HepG2 (cell line): ENCODE measurements at regions not wholly inside any gene's neighbourhood (a gene's known extent, or its start where the extent isn't known, plus 50 kb on each side); places are given as distances from the start of the nearest gene placed in this dataset.

Experiments used
- ATAC-seq: fragments of 200-7000 bp; cut with Tn5 transposase; 3 replicates; pipeline ENCODE4 v1.9.1; 2020; ENCODE audit warnings: mild to moderate bottlenecking, moderate library complexity
- BruUV-seq: library from RNA; stranded (reverse); fragments of 400-500 nt; replicated peaks from 2 replicates; lab custom pipeline; 2021; lab: Mats Ljungman, UMichigan
- CTCF ChIA-PET: fragments of 300-600 bp; formaldehyde crosslinking; extraction: SDS; loops from one replicate; lab custom pipeline; 2021; ENCODE audit warnings: low total read pairs, inconsistent platforms, low intra/inter-chr PET ratio; lab: Yijun Ruan, JAX
- POLR2A ChIA-PET: fragments of 350-600 bp; sonication (Branson Sonifier 250); formaldehyde crosslinking; loops from one replicate; lab custom pipeline; 2020; ENCODE audit warnings: antibody characterized with exemption, inconsistent platforms; lab: Yijun Ruan, JAX
- DNase-seq: peaks from one replicate; pipeline ENCODE4 v3.0.0-alpha.2; 2015; ENCODE audit warnings: low spot score
- FAIRE-seq: peaks from 3 replicates; lab custom pipeline; 2011; peaks lifted over from hg19 to GRCh38; lab: Jason Lieb, UNC
- H2AFZ ChIP-seq: one replicate; pipeline ENCODE4 v1.6.1; 2011; ENCODE audit warnings: low read length, inconsistent platforms
- H3K27ac ChIP-seq: fragments of 300-600 bp; 3 replicates; pipeline ENCODE4 v1.8.0; 2011; ENCODE audit warnings: mixed run types, mild to moderate bottlenecking, mixed read lengths, low read length, inconsistent platforms; ENCODE audit not compliant: insufficient read depth; ENCODE audit errors: extremely low read length
- H3K27me3 ChIP-seq, 2 experiments: fragments of 200-600 bp in 1 of 2; 2 replicates in 1 of 2; 3 replicates in 1 of 2; pipeline versions ENCODE4 v1.6.0 to v1.8.0; 2011; ENCODE audit warnings: low read length in 2 of 2, mild to moderate bottlenecking in 2 of 2, moderate library complexity in 2 of 2, inconsistent platforms in 1 of 2; ENCODE audit not compliant: insufficient read depth in 2 of 2, control insufficient read depth in 1 of 2
- H3K36me3 ChIP-seq, 2 experiments: fragments of 200-600 bp in 1 of 2; replicated peaks in 1 of 2; 2 replicates in 1 of 2; 3 replicates in 1 of 2; pipeline versions ENCODE4 v1.5.1 to v1.8.0; 2011; ENCODE audit warnings: low read length in 2 of 2, inconsistent platforms in 1 of 2; ENCODE audit not compliant: insufficient read depth in 2 of 2, control insufficient read depth in 1 of 2
- H3K4me1 ChIP-seq: 2 replicates; pipeline ENCODE4 v1.5.1; 2012; ENCODE audit warnings: low read length, inconsistent platforms; ENCODE audit not compliant: insufficient read depth
- H3K4me2 ChIP-seq: 2 replicates; pipeline ENCODE4 v1.6.0; 2011; ENCODE audit warnings: low read depth, low read length, inconsistent platforms
- H3K4me3 ChIP-seq, 3 experiments: fragments of 200-600 bp in 1 of 3; sonication (generic), shearing (Covaris generic) in 1 of 3; replicated peaks in 1 of 3; 2 replicates each; pipeline ENCODE4 v1.5.1; 2011 to 2016; ENCODE audit warnings: low read length in 3 of 3, inconsistent platforms in 2 of 3, low read depth in 2 of 3, mild to moderate bottlenecking in 2 of 3, control low read depth in 1 of 3, mixed read lengths in 1 of 3; ENCODE audit not compliant: insufficient read depth in 1 of 3
- H3K79me2 ChIP-seq: one replicate; pipeline ENCODE4 v1.6.1; 2011; ENCODE audit warnings: low read length, inconsistent platforms; ENCODE audit not compliant: insufficient read depth
- H3K9ac ChIP-seq: 2 replicates; pipeline ENCODE4 v1.6.0; 2011; ENCODE audit warnings: mild to moderate bottlenecking, low read depth, low read length, inconsistent platforms; ENCODE audit not compliant: insufficient read depth
- H3K9me3 ChIP-seq: 2 replicates; pipeline ENCODE4 v1.5.1; 2012; ENCODE audit warnings: mild to moderate bottlenecking, low read length
- H4K20me1 ChIP-seq: 2 replicates; pipeline ENCODE4 v1.6.0; 2011; ENCODE audit warnings: inconsistent platforms, mild to moderate bottlenecking, low read length, moderate library complexity; ENCODE audit not compliant: insufficient read depth
- ARNT2 ChIP-seq: sonication (generic); formaldehyde crosslinking; IDR thresholded peaks from 2 replicates; pipeline ENCODE4 v1.8.0; 2022; ENCODE audit warnings: mild to moderate bottlenecking, low read depth, missing genetic modification reagents, moderate library complexity
- IKZF4 ChIP-seq: sonication (generic); formaldehyde crosslinking; IDR thresholded peaks from 2 replicates; pipeline ENCODE4 v1.5.1; 2020; ENCODE audit warnings: borderline replicate concordance, mild to moderate bottlenecking, low read depth, missing genetic modification reagents; ENCODE audit errors: not compliant biosample characterization
- KLF11 ChIP-seq: IDR thresholded peaks from 2 replicates; pipeline ENCODE4 v1.6.1; 2016; ENCODE audit warnings: missing compliant biosample characterization
- MZF1 ChIP-seq: sonication (generic); formaldehyde crosslinking; IDR thresholded peaks from 2 replicates; pipeline ENCODE4 v1.8.1; 2023; ENCODE audit warnings: mild to moderate bottlenecking, missing genetic modification reagents, borderline replicate concordance
- PATZ1 ChIP-seq: sonication (generic); formaldehyde crosslinking; IDR thresholded peaks from 2 replicates; pipeline ENCODE4 v1.4.0; 2020; ENCODE audit warnings: missing genetic modification reagents
- SRY ChIP-seq: sonication (generic); formaldehyde crosslinking; IDR thresholded peaks from 2 replicates; pipeline ENCODE4 v1.8.0; 2022; ENCODE audit warnings: mild to moderate bottlenecking, missing genetic modification reagents
- ZNF20 ChIP-seq: sonication (generic); formaldehyde crosslinking; IDR thresholded peaks from 2 replicates; pipeline ENCODE4 v1.4.0; 2020; ENCODE audit warnings: mild to moderate bottlenecking, moderate library complexity, missing genetic modification reagents
- ZNF251 ChIP-seq: sonication (generic); formaldehyde crosslinking; IDR thresholded peaks from 2 replicates; pipeline ENCODE4 v1.9.0; 2021; ENCODE audit warnings: mild to moderate bottlenecking, missing genetic modification reagents
- ZNF644 ChIP-seq: IDR thresholded peaks from 2 replicates; pipeline ENCODE4 v1.6.1; 2016; ENCODE audit warnings: low read depth
- ZNF792 ChIP-seq: IDR thresholded peaks from 2 replicates; pipeline ENCODE4 v1.6.1; 2016
- WGBS: methylation state at CpG from one replicate; pipeline ENCODE4 v1.1.6; 2017; ENCODE audit warnings: low lambda C conversion rate; 5-methylcytosine and 5-hydroxymethylcytosine counted together
- in situ Hi-C: cut with HindIII; loops from 2 replicates; pipeline ENCODE4 v1.10.0; 2017; ENCODE audit warnings: low pct_unique_long_range_greater_than_20kb; ENCODE audit not compliant: extremely low pct_ligation_motif_present
- intact Hi-C: fragments of 100-400 bp; cut with micrococcal nuclease; formaldehyde crosslinking; loops from one replicate; pipeline ENCODE4 v1.10.0; 2022; ENCODE audit not compliant: unreplicated experiment
- TF ChIP-seq, protein P1 (sequence below): sonication (generic); formaldehyde crosslinking; IDR thresholded peaks from 2 replicates; pipeline ENCODE4 v1.4.0; 2020; ENCODE audit warnings: missing genetic modification reagents
- TF ChIP-seq, protein P2 (sequence below): sonication (generic); formaldehyde crosslinking; IDR thresholded peaks from 2 replicates; pipeline ENCODE4 v1.4.0; 2020; ENCODE audit warnings: mild to moderate bottlenecking, missing genetic modification reagents
- TF ChIP-seq, protein P3 (sequence below): sonication (generic); formaldehyde crosslinking; IDR thresholded peaks from 2 replicates; pipeline ENCODE4 v1.5.0; 2020; ENCODE audit warnings: missing genetic modification reagents

DNA sequence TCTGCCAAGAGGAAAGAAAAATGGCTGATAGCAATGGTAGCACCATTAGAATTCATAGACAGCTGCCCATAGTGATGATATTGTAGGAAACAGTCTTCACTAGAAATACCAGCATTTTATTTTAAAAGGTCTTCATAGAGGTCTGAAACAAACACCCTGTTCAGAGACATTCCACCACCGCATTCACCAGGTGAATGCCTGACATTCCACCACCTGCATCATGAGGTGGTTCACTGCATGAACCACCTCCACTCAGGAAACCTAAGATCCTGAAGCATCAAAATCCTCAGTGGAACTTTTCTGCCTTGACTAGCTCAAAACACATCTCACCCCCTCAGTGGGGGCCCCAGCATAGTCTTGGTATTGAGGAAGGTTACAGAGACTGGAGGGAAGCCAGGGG is 91.5 kb upstream of the COX10 start:
- in situ Hi-C loops (no loop called here), intact Hi-C loops (no loop called here)
- Histone ChIP-seq H3K9ac (no peak overlapping the region), H3K36me3 (no peaks in the 10 kb centered on the region), H4K20me1 (no peaks in the 10 kb centered on the region), H2AFZ (no peak overlapping the region), H3K27ac (no peak overlapping the region), H3K4me2 (no peak overlapping the region), H3K27me3 (no peaks in the 10 kb centered on the region), H3K9me3 (no peaks in the 10 kb centered on the region), H3K79me2 (no peaks in the 10 kb centered on the region), H3K4me3 (no peak overlapping the region), H3K4me1 (no peaks in the 10 kb centered on the region)
- BruUV-seq, result no TSS peak
- ATAC-seq, result no peak
- TF ChIP-seq ARNT2, result no peak
- CTCF ChIA-PET, result no interaction called here
- WGBS, result 100% methylated on average over 1 of the region's 1 CpG
- DNase-seq, result no peak
- no peak for FAIRE-seq
- POLR2A ChIA-PET, result no interaction called here

- ATAC-seq, result no peak
- H3K36me3 ChIP-seq, result no peaks in the 10 kb centered on the region
- WGBS, result 44% methylated on average over 1 of the region's 1 CpG
- no peaks in the 10 kb centered on the region for H3K9me3 ChIP-seq
- in situ Hi-C loops (no loop called here), intact Hi-C loops (no loop called here)
- no peak overlapping the region for H3K4me2 ChIP-seq
- no peak overlapping the region for H3K4me3 ChIP-seq
- POLR2A ChIA-PET, result no interaction called here
- FAIRE-seq, result no peak
- CTCF ChIA-PET, result no interaction called here
- H3K9ac ChIP-seq, result no peak overlapping the region
- no peaks in the 10 kb centered on the region for H3K27me3 ChIP-seq
- no peak overlapping the region for H3K27ac ChIP-seq
- no peaks in the 10 kb centered on the region for H4K20me1 ChIP-seq
- no peak overlapping the region for H2AFZ ChIP-seq
- no TSS peak for BruUV-seq
- H3K79me2 ChIP-seq, result no peaks in the 10 kb centered on the region
- DNase-seq, result no peak
- no peaks in the 10 kb centered on the region for H3K4me1 ChIP-seq
- TF ChIP-seq KLF11 (no peak), IKZF4 (no peak), ZNF20 (CRISPR knock-in tag) (no peak), ZNF251 (CRISPR knock-in tag) (no peak), SRY (no peak), MZF1 (CRISPR knock-in tag) (no peak), ZNF644 (CRISPR knock-in tag) (no peak), ZNF792 (CRISPR knock-in tag) (no peak), PATZ1 (CRISPR knock-in tag) (no peak)
- TF ChIP-seq, protein P1, sequence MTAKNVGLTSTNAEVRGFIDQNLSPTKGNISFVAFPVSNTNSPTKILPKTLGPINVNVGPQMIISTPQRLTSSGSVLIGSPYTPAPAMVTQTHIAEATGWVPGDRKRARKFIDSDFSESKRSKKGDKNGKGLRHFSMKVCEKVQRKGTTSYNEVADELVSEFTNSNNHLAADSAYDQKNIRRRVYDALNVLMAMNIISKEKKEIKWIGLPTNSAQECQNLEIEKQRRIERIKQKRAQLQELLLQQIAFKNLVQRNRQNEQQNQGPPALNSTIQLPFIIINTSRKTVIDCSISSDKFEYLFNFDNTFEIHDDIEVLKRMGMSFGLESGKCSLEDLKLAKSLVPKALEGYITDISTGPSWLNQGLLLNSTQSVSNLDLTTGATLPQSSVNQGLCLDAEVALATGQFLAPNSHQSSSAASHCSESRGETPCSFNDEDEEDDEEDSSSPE (CRISPR knock-in tag), result no peak
- TF ChIP-seq, protein P2, sequence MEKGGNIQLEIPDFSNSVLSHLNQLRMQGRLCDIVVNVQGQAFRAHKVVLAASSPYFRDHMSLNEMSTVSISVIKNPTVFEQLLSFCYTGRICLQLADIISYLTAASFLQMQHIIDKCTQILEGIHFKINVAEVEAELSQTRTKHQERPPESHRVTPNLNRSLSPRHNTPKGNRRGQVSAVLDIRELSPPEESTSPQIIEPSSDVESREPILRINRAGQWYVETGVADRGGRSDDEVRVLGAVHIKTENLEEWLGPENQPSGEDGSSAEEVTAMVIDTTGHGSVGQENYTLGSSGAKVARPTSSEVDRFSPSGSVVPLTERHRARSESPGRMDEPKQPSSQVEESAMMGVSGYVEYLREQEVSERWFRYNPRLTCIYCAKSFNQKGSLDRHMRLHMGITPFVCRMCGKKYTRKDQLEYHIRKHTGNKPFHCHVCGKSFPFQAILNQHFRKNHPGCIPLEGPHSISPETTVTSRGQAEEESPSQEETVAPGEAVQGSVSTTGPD (CRISPR knock-in tag), result no peak
- TF ChIP-seq, protein P3, sequence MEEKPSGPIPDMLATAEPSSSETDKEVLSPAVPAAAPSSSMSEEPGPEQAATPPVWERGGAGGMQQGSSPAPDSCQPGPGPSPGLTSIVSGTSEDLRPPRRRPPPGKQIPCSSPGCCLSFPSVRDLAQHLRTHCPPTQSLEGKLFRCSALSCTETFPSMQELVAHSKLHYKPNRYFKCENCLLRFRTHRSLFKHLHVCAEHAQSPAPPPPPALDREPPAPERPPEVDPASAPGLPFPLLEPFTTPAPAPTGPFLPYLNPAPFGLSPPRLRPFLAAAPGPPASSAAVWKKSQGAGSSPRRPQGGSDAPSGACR (CRISPR knock-in tag), result no peak
These were observed 90.8 kb upstream of the COX10 start for GRCh38 chr17:13978478-13978877.
